GM19193 (cell line): ENCODE measurements at regions not wholly inside any gene's neighbourhood (a gene's known extent, or its start where the extent isn't known, plus 50 kb on each side); places are given as distances from the start of the nearest gene placed in this dataset.

ENCODE experiments used
- POLR2A ChIP-seq: IDR thresholded peaks from 4 replicates; pipeline ENCODE4 v1.6.1; 2011; ENCODE audit not compliant: insufficient read depth, insufficient read length; ENCODE audit errors: extremely low read depth

GRCh38 chr15:69980341-69981059 is 117.2 kb downstream of the TLE3 start:
- TF ChIP-seq POLR2A = no peak

- no peak for TF ChIP-seq POLR2A
These were observed 115.7 kb downstream of the TLE3 start for GRCh38 chr15:69982037-69982436.

GRCh38 chr15:69983696-69984265 is 113.9 kb downstream of the TLE3 start:
- TF ChIP-seq POLR2A = no peak

- no peak for TF ChIP-seq POLR2A
These were observed 109.9 kb downstream of the TLE3 start for GRCh38 chr15:69987492-69988489.

- TF ChIP-seq POLR2A = no peak
These were observed 109.0 kb downstream of the TLE3 start for GRCh38 chr15:69988541-69989225.

GRCh38 chr15:69990566-69991421 is 106.9 kb downstream of the TLE3 start:
- TF ChIP-seq POLR2A = no peak

GRCh38 chr15:69991551-69991980 is 106.2 kb downstream of the TLE3 start:
- no peak for TF ChIP-seq POLR2A

GRCh38 chr15:69992348-69992747 is 105.4 kb downstream of the TLE3 start:
- no peak for TF ChIP-seq POLR2A

GRCh38 chr15:69994429-69995205 is 103.1 kb downstream of the TLE3 start:
- TF ChIP-seq POLR2A = no peak

GRCh38 chr15:69996321-69997160 is 101.2 kb downstream of the TLE3 start:
- no peak for TF ChIP-seq POLR2A

GRCh38 chr15:69997161-69997485 is 100.6 kb downstream of the TLE3 start:
- TF ChIP-seq POLR2A = no peak
